ENCODE measurements at regions not wholly inside any gene's neighbourhood (a gene's known extent, or its start where the extent isn't known, plus 50 kb on each side); places are given as distances from the start of the nearest gene placed in this dataset.

- H3K9me3 ChIP-seq, result no peaks in the 10 kb centered on the region
- H3K27me3 ChIP-seq, result no peaks in the 10 kb centered on the region
- H3K4me3 ChIP-seq, result no peak overlapping the region
- H3K27ac ChIP-seq, result no peak overlapping the region
- no peak for DNase-seq (ENCODE audit: low spot score in 2 of 2)
- H3K36me3 ChIP-seq, result no peaks in the 10 kb centered on the region
- no peaks in the 10 kb centered on the region for H3K4me1 ChIP-seq
- TF ChIP-seq POLR2AphosphoS5 (IDR thresholded peaks at IDR 0.05) (no peak), POLR2A (IDR thresholded peaks at IDR 0.05) (no peak)
- intact Hi-C loops (cut with DNase I; ENCODE audit: low total_unique reads), result no loop called here
Measured at GRCh38 chr13:107999751-108000150, 215.6 kb downstream of the LIG4 start.

GRCh38 chr13:107994137-107994536, 221.2 kb downstream of the LIG4 start:
- Histone ChIP-seq H3K4me1 (no peaks in the 10 kb centered on the region), H3K27me3 (no peaks in the 10 kb centered on the region), H3K9me3 (no peaks in the 10 kb centered on the region), H3K36me3 (no peaks in the 10 kb centered on the region), H3K4me3 (no peak overlapping the region), H3K27ac (no peak overlapping the region)
- intact Hi-C loops (cut with DNase I; ENCODE audit: low total_unique reads), result no loop called here
- no peak for DNase-seq (ENCODE audit: low spot score in 2 of 2)
- TF ChIP-seq POLR2AphosphoS5 (IDR thresholded peaks at IDR 0.05), result no peak
- TF ChIP-seq POLR2A (IDR thresholded peaks at IDR 0.05), result no peak
- no peak for TF ChIP-seq CTCF (IDR thresholded peaks at IDR 0.05)

GRCh38 chr13:107993239-107993949, 221.9 kb downstream of the LIG4 start:
- DNase-seq (ENCODE audit: low spot score in 2 of 2), result no peak
- Histone ChIP-seq H3K4me1 (no peaks in the 10 kb centered on the region), H3K27me3 (no peaks in the 10 kb centered on the region), H3K27ac (no peak overlapping the region), H3K4me3 (no peak overlapping the region), H3K36me3 (no peaks in the 10 kb centered on the region), H3K9me3 (no peaks in the 10 kb centered on the region)
- TF ChIP-seq POLR2A (IDR thresholded peaks at IDR 0.05) (no peak), POLR2AphosphoS5 (IDR thresholded peaks at IDR 0.05) (no peak), CTCF (IDR thresholded peaks at IDR 0.05) (no peak)
- intact Hi-C loops (cut with DNase I; ENCODE audit: low total_unique reads), result no loop called here

- H3K4me1 ChIP-seq, result no peaks in the 10 kb centered on the region
- H3K27me3 ChIP-seq, result no peaks in the 10 kb centered on the region
- no peaks in the 10 kb centered on the region for H3K36me3 ChIP-seq
- no peak overlapping the region for H3K4me3 ChIP-seq
- intact Hi-C loops (cut with DNase I; ENCODE audit: low total_unique reads), result no loop called here
- DNase-seq (ENCODE audit: low spot score in 2 of 2), result no peak
- no peak for TF ChIP-seq POLR2AphosphoS5 (IDR thresholded peaks at IDR 0.05)
- TF ChIP-seq POLR2A (IDR thresholded peaks at IDR 0.05), result no peak
- TF ChIP-seq CTCF (IDR thresholded peaks at IDR 0.05), result no peak
- H3K27ac ChIP-seq, result no peak overlapping the region
- H3K9me3 ChIP-seq, result no peaks in the 10 kb centered on the region
Measured at GRCh38 chr13:107992542-107992941, 222.8 kb downstream of the LIG4 start.

- no peaks in the 10 kb centered on the region for H3K4me1 ChIP-seq
- intact Hi-C loops (cut with DNase I; ENCODE audit: low total_unique reads), result no loop called here
- no peak for TF ChIP-seq CTCF (IDR thresholded peaks at IDR 0.05)
- no peak for TF ChIP-seq POLR2AphosphoS5 (IDR thresholded peaks at IDR 0.05)
- TF ChIP-seq POLR2A (IDR thresholded peaks at IDR 0.05), result no peak
- no peaks in the 10 kb centered on the region for H3K27me3 ChIP-seq
- no peak overlapping the region for H3K27ac ChIP-seq
- no peaks in the 10 kb centered on the region for H3K9me3 ChIP-seq
- H3K4me3 ChIP-seq, result no peak overlapping the region
- no peak for DNase-seq (ENCODE audit: low spot score in 2 of 2)
- no peaks in the 10 kb centered on the region for H3K36me3 ChIP-seq
Measured at GRCh38 chr13:107977071-107977574, 238.2 kb downstream of the LIG4 start.

All from breast epithelium (tissue), 4 donors.